ENCODE measurements at regions not wholly inside any gene's neighbourhood (a gene's known extent, or its start where the extent isn't known, plus 50 kb on each side); places are given as distances from the start of the nearest gene placed in this dataset.
"Not testable (repeated sequence)": the region's sequence is repeated elsewhere in the genome, so short reads cannot be mapped to it uniquely, and the experiment has no call there.

- DNase-seq = no peak
These were observed 1279.8 kb downstream of the GATA3 start for GRCh38 chr10:9334270-9334669.

- no peak for DNase-seq
These were observed 1285.2 kb downstream of the GATA3 start for GRCh38 chr10:9339716-9340115.

DNA sequence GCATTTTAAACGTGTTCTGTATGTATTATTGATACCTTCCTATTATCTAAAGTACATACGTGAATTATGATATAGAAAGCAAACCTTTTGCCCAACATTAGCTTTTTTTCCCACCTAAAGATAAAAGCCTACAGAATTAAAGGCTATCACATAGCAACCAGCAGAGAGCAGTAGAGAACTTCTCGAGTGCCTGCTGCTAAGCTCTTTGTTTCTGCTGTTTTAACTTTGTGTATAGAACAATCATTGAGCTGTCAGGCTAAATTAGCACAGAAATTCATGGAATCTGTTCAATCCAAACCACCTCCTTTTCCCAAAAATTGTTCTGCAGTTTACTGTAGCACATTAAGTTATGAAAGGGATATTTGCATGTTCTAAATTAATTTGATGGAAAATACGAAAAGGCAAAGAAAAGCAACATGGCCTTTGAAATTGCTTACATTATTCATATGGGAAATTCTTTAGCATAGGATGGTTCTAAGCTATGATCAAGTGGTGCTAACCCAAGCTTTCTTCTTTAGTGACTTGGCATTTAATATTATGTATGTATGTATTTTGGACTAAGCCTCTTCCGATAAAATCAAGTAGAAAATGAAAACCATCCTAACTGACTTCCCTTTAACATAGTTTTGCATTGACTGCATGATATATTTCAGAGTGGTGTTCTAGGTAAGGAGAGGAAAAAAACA lies 1288.5 kb downstream of the GATA3 start:
- DNase-seq = peak; percentile 36

DNA sequence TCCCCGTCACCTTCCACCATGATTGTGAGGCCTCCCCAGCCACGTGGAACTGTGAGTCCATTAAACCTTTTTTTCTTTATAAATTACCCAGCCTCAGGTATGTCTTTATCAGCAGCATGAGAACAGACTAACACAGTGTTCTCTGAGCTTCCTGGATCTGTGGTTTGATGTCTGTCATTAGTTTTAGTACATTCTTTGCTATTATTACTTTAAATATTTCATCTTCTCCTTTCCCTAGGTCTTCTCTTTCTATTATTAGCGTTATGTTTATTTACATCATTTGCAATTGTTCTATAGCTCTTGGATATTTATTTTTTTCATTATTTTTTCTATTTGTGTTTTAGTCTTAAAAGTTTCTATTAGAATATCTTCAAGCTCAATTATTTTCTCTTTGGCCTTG lies 1293.4 kb downstream of the GATA3 start:
- DNase-seq = not testable (repeated sequence)

GRCh38 chr10:9357471-9357870 lies 1303.0 kb downstream of the GATA3 start:
- peak; percentile 71 for DNase-seq

DNA sequence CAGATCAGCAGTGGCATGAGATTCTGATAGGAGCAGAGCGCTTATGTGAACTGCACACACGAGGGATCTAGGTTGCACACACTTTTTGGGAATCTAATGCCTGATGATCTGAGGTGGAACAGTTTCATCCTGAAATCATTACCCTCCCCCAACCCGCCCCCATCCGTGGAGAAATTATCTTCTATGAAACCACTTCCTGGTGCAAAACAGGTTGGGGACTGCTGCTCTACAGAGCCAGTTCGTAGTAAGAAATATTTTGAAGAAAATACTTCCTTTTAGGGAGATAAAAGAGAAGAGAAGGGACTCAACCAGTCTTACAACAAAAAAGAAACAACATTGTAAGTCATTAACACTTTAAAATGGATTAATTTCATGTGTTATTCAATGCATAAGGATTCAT lies 1308.2 kb downstream of the GATA3 start:
- no peak for DNase-seq

GRCh38 chr10:9379183-9379582 lies 1324.7 kb downstream of the GATA3 start:
- DNase-seq = no peak

DNA sequence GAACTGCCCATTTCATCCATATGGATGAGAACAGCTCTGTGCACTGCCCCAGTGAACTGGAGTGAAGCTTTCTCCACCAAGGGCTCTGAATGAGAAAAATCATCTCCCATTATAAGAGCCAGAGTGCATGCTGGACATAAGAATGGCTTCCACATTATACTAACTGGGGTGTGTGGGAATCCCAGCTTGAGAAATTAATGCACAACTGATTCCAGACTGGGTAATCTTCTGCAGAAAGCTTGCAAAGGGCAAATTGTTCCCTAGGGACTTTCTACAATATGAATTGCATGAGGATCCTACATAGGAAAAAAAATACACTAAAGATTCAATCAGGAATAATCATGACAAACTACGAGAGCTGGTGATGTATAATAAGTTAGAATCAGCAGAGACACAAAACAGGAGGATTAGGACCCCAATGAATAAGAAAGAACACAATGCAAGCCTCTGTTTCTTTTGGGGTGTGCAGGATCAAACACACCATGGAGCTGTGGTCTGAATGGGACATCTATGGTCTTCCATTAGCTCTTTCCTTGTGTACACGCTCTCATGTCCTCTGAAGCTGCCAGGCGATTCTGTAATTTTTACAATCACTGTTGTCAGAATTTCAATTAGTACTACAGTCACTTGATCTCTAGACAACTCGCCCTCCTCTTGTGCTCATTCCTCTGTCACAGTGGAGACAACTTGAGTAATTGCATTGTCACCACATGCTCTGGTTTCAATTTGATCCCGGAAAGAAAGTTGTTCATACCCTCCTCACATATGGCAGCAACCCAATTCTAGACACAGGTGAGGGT lies 1327.4 kb downstream of the GATA3 start:
- DNase-seq = no peak

- no peak for DNase-seq
These were observed 1328.0 kb downstream of the GATA3 start for GRCh38 chr10:9382533-9382866.

GRCh38 chr10:9390516-9390915 lies 1336.0 kb downstream of the GATA3 start:
- peak; percentile 38 for DNase-seq

- DNase-seq = no peak
These were observed 1344.9 kb downstream of the GATA3 start for GRCh38 chr10:9399275-9399983.

DNA sequence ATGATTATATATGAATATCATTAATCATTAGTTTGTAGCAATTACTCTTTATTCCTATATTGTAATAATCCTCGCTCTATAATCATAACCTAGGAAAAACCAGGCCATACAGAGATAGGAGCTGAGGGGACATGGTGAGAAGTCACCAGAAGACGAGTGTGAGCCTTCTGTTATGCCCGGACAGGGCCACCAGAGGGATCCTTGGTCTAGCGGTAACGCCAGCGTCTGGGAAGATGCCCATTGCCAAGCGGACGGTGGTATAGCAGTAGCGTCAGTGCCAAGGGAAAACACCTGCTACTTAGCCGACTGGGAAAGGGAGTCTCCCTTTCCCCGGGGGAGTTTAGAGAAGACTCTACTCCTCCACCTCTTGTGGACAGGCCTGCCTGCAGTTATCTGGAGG lies 1347.6 kb downstream of the GATA3 start:
- not testable (repeated sequence) for DNase-seq

- not testable (repeated sequence) for DNase-seq
These were observed 1348.2 kb downstream of the GATA3 start for GRCh38 chr10:9402507-9403195.

DNA sequence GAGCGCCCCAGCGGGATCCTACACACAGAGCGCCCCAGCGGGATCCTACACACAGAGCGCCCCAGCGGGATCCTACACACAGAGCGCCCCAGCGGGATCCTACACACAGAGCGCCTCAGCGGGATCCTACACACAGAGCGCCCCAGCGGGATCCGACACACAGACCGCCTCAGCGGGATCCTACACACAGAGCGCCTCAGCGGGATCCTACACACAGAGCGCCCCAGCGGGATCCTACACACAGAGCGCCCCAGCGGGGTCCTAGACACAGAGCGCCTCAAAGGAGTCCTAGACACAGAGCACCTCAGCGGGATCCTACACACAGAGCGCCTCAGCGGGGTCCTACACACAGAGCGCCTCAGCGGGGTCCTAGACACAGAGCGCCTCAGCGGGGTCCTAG lies 1352.7 kb downstream of the GATA3 start:
- not testable (repeated sequence) for DNase-seq

GRCh38 chr10:9416331-9416730 lies 1361.8 kb downstream of the GATA3 start:
- DNase-seq = no peak

GRCh38 chr10:9419757-9420156 lies 1365.3 kb downstream of the GATA3 start:
- no peak for DNase-seq

DNA sequence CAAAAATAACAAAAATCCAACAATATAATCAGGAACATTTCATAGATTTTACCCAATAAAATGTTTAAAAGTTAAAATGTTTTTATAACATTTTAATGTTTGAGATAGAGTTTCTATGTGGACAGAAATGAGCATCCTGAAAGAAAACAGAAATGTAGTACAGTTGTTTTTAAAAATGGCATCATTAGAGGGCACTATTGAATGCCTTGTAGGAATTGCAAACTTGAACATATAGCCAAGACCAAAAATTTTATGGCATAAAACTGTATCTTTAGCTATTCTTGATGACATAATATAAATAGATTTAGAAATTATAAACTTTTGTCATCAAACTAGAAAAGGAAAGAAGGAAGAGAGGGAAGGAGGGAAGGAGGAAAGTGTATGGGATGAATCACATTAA lies 1372.7 kb downstream of the GATA3 start:
- DNase-seq = no peak

- DNase-seq = no peak
These were observed 1382.6 kb downstream of the GATA3 start for GRCh38 chr10:9437131-9437530.

DNA sequence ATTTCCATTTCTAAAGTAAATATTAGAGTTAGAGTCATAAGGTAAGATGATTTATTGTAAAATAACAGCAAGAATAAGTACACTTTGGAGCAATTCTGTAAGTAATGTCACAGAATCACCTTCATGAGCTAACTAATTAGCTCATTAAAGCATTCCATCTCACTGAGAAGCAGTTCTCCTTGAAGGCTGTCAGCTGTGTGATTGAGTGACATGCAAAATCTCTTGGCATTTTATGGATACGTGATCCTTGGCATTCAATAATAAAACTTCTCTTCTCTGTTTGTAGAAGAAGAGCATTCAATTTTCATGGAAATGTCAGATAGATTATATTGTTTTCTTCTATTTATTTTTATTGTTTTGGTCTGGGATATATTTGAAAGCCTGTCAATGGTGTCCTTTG lies 1389.3 kb downstream of the GATA3 start:
- DNase-seq = no peak

- DNase-seq = no peak
These were observed 1395.0 kb downstream of the GATA3 start for GRCh38 chr10:9449530-9449929.

- no peak for DNase-seq
These were observed 1396.3 kb downstream of the GATA3 start for GRCh38 chr10:9450801-9451200.

DNA sequence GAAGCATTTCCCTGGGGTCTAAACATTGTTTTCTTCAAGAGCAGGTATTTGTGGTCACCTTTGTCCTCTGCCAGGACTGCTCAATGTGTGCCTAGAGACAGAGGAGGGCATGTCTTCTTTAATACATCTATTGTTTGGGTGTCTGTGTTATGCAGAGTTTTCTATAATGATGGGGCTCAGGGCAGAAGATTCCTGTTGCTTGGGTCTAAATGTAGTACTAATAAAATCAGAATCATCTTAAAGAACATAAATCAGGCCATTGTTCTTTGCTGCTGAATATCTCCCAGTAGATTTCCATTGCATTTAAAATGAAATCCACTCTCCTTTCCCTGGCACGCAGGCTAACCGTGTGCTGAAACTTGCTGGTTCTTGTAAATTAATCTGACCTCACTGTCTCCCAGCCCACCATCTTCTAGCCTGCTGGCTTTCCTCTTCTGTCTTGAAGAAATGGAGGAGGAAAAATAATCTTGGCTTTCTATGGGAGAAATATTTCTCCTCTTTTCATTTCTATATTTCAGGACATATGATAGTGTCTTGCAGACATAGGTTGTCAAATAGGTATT lies 1396.8 kb downstream of the GATA3 start:
- DNase-seq = peak; percentile 46

DNA sequence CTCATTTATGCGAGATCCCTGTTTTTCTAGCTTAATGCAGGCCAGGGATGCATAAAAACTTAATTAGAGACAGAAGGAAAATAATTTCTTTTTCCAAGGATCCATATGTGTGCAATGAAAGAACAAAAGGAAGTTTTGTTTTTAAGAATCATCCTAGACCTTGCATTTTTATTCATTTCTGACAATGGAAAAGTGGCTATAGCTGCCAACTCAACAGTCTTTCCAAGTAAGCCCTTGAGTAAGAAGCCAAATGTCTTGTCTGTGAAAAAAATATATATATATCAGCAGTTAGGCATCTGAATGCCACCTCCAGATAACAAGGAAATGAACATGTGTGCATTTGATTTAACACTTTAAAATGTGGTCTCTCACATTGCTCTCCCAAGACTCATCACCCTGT lies 1397.6 kb downstream of the GATA3 start:
- DNase-seq = peak; percentile 54
